ENCODE measurements at regions not wholly inside any gene's neighbourhood (a gene's known extent, or its start where the extent isn't known, plus 50 kb on each side); places are given as distances from the start of the nearest gene placed in this dataset.

DNA sequence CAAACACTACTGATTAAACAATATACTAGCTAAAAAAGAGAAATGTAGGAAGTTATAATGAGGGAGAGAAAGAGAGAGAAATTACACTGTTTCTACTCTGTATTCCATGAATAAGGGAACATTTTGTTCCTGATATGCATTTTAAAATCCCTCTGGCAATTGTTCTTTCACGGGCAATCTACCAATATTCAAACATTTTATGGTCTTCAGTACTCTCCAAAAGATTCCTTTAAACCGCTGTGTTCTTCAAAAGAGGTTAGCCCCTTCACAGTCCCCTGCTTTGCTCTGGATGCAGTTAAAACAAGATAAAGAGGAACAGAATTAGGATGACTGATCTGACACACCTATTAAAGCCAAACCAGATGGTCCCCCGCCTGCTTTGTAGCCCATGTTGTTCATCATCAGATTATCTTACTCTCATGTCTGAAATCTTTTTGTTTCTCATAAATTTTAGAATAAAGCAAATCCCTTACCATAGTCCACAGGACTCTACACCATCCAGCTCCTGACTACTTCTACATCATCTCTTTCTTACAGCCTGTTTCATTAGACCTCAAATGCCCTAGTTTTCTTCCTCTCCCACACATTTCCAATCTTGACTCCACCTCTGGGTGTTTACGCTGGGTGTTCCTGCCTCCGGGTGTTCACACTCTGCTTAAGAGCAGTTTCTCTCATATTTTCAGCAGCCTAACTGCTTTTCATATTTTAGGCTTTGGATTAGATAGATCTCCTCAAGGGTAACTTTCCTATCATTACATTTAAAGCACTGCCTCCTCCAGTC is 399.7 kb downstream of the COL12A1 start:
- TF ChIP-seq, protein P1, sequence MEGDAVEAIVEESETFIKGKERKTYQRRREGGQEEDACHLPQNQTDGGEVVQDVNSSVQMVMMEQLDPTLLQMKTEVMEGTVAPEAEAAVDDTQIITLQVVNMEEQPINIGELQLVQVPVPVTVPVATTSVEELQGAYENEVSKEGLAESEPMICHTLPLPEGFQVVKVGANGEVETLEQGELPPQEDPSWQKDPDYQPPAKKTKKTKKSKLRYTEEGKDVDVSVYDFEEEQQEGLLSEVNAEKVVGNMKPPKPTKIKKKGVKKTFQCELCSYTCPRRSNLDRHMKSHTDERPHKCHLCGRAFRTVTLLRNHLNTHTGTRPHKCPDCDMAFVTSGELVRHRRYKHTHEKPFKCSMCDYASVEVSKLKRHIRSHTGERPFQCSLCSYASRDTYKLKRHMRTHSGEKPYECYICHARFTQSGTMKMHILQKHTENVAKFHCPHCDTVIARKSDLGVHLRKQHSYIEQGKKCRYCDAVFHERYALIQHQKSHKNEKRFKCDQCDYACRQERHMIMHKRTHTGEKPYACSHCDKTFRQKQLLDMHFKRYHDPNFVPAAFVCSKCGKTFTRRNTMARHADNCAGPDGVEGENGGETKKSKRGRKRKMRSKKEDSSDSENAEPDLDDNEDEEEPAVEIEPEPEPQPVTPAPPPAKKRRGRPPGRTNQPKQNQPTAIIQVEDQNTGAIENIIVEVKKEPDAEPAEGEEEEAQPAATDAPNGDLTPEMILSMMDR (IDR thresholded peaks at IDR 0.05), result no peak
- TF ChIP-seq POLR2A (IDR thresholded peaks at IDR 0.05), result no peak
